ENCODE measurements at regions not wholly inside any gene's neighbourhood (a gene's known extent, or its start where the extent isn't known, plus 50 kb on each side); places are given as distances from the start of the nearest gene placed in this dataset.
A peak's percentile ranks its signal among the peaks of the same experiment; 100 is the strongest.

DNA sequence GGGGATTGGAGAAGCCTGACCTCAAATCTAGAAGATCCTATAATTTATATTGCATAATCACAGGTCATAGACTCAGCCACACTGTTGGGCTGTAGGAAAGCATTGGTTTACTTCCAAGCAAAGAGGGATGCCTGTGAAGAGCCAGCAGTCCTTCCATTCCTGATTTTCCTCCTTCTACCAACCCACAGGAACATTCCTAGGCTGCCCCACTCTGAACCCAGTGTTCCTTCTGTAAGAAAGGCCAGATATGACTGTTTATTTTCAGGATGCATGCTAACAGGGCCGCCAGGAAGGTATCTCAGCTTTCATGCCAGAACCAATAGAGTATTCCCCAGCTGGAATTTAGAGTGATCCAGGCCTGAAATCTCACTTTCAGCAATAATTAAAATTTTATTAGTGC, 197.1 kb downstream of the ETS1 start:
- TF ChIP-seq, protein P1, sequence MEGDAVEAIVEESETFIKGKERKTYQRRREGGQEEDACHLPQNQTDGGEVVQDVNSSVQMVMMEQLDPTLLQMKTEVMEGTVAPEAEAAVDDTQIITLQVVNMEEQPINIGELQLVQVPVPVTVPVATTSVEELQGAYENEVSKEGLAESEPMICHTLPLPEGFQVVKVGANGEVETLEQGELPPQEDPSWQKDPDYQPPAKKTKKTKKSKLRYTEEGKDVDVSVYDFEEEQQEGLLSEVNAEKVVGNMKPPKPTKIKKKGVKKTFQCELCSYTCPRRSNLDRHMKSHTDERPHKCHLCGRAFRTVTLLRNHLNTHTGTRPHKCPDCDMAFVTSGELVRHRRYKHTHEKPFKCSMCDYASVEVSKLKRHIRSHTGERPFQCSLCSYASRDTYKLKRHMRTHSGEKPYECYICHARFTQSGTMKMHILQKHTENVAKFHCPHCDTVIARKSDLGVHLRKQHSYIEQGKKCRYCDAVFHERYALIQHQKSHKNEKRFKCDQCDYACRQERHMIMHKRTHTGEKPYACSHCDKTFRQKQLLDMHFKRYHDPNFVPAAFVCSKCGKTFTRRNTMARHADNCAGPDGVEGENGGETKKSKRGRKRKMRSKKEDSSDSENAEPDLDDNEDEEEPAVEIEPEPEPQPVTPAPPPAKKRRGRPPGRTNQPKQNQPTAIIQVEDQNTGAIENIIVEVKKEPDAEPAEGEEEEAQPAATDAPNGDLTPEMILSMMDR (conservative IDR thresholded peaks at IDR 0.05; ENCODE audit: low read depth, low read length): no peak
- TF ChIP-seq NFE2L2 (IDR thresholded peaks at IDR 0.05; ENCODE audit: low read depth, low read length): no peak
- peak; percentile 67 for TF ChIP-seq CEBPB (IDR thresholded peaks at IDR 0.05; ENCODE audit: low read depth, low read length)
- TF ChIP-seq, protein P2, sequence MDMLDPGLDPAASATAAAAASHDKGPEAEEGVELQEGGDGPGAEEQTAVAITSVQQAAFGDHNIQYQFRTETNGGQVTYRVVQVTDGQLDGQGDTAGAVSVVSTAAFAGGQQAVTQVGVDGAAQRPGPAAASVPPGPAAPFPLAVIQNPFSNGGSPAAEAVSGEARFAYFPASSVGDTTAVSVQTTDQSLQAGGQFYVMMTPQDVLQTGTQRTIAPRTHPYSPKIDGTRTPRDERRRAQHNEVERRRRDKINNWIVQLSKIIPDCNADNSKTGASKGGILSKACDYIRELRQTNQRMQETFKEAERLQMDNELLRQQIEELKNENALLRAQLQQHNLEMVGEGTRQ (IDR thresholded peaks at IDR 0.05; ENCODE audit: low read depth, low read length): no peak
- no peak for TF ChIP-seq RAD21 (IDR thresholded peaks at IDR 0.05; ENCODE audit: low read length)
- no peak for TF ChIP-seq POLR2A (IDR thresholded peaks at IDR 0.05; ENCODE audit: low read depth, low read length)
- TF ChIP-seq, protein P3, sequence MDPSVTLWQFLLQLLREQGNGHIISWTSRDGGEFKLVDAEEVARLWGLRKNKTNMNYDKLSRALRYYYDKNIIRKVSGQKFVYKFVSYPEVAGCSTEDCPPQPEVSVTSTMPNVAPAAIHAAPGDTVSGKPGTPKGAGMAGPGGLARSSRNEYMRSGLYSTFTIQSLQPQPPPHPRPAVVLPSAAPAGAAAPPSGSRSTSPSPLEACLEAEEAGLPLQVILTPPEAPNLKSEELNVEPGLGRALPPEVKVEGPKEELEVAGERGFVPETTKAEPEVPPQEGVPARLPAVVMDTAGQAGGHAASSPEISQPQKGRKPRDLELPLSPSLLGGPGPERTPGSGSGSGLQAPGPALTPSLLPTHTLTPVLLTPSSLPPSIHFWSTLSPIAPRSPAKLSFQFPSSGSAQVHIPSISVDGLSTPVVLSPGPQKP (IDR thresholded peaks at IDR 0.05; ENCODE audit: borderline replicate concordance, low read depth, low read length): no peak
